GM23248 (cell line): ENCODE measurements at regions not wholly inside any gene's neighbourhood (a gene's known extent, or its start where the extent isn't known, plus 50 kb on each side); places are given as distances from the start of the nearest gene placed in this dataset.

Source experiments
- DNase-seq: peaks from one replicate; pipeline ENCODE4 v3.0.0-alpha.2; 2015
- H2AFZ ChIP-seq: fragments of 200-600 bp; sonication (generic); 2 replicates; pipeline ENCODE4 v1.6.1; 2016; ENCODE audit warnings: antibody characterized with exemption
- H3F3A ChIP-seq: fragments of 200-600 bp; sonication (generic); 2 replicates; pipeline ENCODE4 v1.6.1; 2016; ENCODE audit warnings: mild to moderate bottlenecking, antibody characterized with exemption, mixed run types; ENCODE audit not compliant: insufficient read depth
- H3K27ac ChIP-seq: fragments of 200-600 bp; sonication (generic); 2 replicates; pipeline ENCODE4 v1.5.1; 2016; ENCODE audit warnings: mild to moderate bottlenecking
- H3K27me3 ChIP-seq: fragments of 200-600 bp; sonication (generic); replicated peaks from 2 replicates; pipeline ENCODE4 v1.6.1; 2016; ENCODE audit warnings: mild to moderate bottlenecking; ENCODE audit not compliant: insufficient read depth
- H3K36me3 ChIP-seq: fragments of 200-600 bp; sonication (generic); 2 replicates; pipeline ENCODE4 v1.6.1; 2016; ENCODE audit warnings: low read depth, mild to moderate bottlenecking
- H3K4me1 ChIP-seq: fragments of 200-600 bp; sonication (generic); 2 replicates; pipeline ENCODE4 v1.6.1; 2016; ENCODE audit warnings: mild to moderate bottlenecking; ENCODE audit not compliant: insufficient read depth
- H3K4me2 ChIP-seq: fragments of 200-600 bp; sonication (generic); one replicate; pipeline ENCODE4 v1.6.1; 2016; ENCODE audit warnings: mild to moderate bottlenecking; ENCODE audit not compliant: unreplicated experiment
- H3K4me3 ChIP-seq: fragments of 200-600 bp; sonication (generic); 2 replicates; pipeline ENCODE4 v1.5.1; 2016; ENCODE audit warnings: mild to moderate bottlenecking
- H3K79me2 ChIP-seq: fragments of 200-600 bp; sonication (generic); 2 replicates; pipeline ENCODE4 v1.6.1; 2016; ENCODE audit warnings: mild to moderate bottlenecking; ENCODE audit not compliant: insufficient read depth
- H3K9ac ChIP-seq: fragments of 200-600 bp; sonication (generic); 2 replicates; pipeline ENCODE4 v1.6.1; 2016; ENCODE audit warnings: mild to moderate bottlenecking
- H3K9me2 ChIP-seq: fragments of 200-600 bp; sonication (generic); 2 replicates; pipeline ENCODE4 v1.6.1; 2016; ENCODE audit warnings: mixed run types, mild to moderate bottlenecking, moderate library complexity; ENCODE audit not compliant: insufficient read depth
- H3K9me3 ChIP-seq: fragments of 200-600 bp; sonication (generic); one replicate; pipeline ENCODE4 v1.6.1; 2017; ENCODE audit warnings: low read depth
- H4K20me1 ChIP-seq: fragments of 200-600 bp; sonication (generic); 2 replicates; pipeline ENCODE4 v1.6.0; 2016; ENCODE audit not compliant: insufficient read depth
- EZH2 ChIP-seq: fragments of 200-600 bp; sonication (generic); IDR thresholded peaks from 2 replicates; pipeline ENCODE4 v1.6.1; 2018; ENCODE audit warnings: antibody characterized with exemption, mild to moderate bottlenecking; ENCODE audit not compliant: insufficient read depth, poor library complexity, severe bottlenecking
- EZH2phosphoT487 ChIP-seq: fragments of 200-600 bp; sonication (generic); IDR thresholded peaks from 2 replicates; pipeline ENCODE4 v1.6.1; 2018; ENCODE audit warnings: antibody characterized with exemption, moderate library complexity, mild to moderate bottlenecking, low read depth; ENCODE audit not compliant: insufficient read depth
- WGBS, 2 experiments: methylation state at CpG; one replicate each; pipeline ENCODE4 v1.1.6; 2015 to 2017; ENCODE audit warnings: low lambda C conversion rate in 2 of 2, low coverage in 1 of 2; ENCODE audit errors: missing lambda C conversion rate in 2 of 2; 5-methylcytosine and 5-hydroxymethylcytosine counted together
- in situ Hi-C: fragments of 300-500 bp; cut with MboI; formaldehyde crosslinking; loops from 2 replicates; pipeline ENCODE4 v1.15.0; 2020

GRCh38 chr14:104373055-104373854 is 206.3 kb upstream of the C14orf180 start:
- Histone ChIP-seq H3K27me3 (no peaks in the 10 kb centered on the region), H3K4me3 (no peak overlapping the region), H3K9me3 (no peaks in the 10 kb centered on the region), H3K79me2 (no peaks in the 10 kb centered on the region), H3K4me1 (no peaks in the 10 kb centered on the region), H3K27ac (no peak overlapping the region), H2AFZ (no peak overlapping the region), H3K9me2 (no peaks in the 10 kb centered on the region), H3F3A (no peaks in the 10 kb centered on the region), H4K20me1 (no peaks in the 10 kb centered on the region), H3K36me3 (no peaks in the 10 kb centered on the region), H3K9ac (no peak overlapping the region), H3K4me2 (no peak overlapping the region)
- no peak for TF ChIP-seq EZH2phosphoT487
- no peak for TF ChIP-seq EZH2
- 45 to 59% methylated on average over 26 of the region's 26 CpGs for WGBS, 2 experiments
- no peak for DNase-seq
- in situ Hi-C loops: no loop called here

DNA sequence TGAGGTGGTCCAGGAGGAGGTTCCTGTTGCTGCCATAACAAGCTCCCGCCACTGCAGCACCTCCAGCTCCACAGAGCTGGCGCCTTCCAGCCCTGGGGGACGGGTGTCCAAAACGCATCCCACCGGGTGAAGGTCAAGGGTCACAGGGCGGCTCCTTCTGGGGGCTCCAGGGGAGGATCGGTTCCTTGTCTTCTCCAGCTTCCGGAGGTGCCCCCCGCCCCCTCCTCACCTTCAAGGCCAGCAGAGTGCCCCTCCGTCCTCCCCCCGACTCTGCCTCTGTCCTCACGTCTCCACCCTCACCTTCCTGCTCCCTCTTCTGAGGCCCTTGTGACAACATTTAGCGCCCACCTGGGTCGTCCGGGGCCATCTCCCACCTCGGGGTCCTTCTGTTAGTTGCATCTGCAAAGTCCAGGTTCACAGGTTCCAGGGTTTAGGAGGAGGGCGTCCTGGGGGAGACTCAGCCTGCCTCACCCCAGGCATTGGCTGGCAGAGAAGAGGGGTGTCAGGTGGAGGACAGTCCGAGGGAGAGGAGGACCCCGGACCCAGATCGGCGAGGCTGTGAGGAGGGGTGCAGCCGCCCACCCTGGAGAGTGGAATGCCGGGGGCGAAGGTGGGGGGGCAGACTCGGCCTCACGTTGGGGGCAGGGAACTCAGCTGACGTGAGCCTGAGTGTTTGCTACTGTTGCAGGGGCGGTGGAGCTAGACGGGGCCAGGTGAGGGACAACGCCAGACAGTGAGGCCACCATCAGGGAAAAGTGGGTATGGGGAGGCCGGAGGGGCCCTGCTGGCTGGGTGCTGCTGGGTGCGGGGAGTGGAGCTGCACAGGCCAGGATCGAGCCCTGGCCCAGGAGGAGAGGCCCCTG is 205.5 kb upstream of the C14orf180 start:
- Histone ChIP-seq H4K20me1 (no peaks in the 10 kb centered on the region), H3K27me3 (no peaks in the 10 kb centered on the region)
- WGBS, 2 experiments: 39 to 44% methylated on average over 25 to 33 of the region's 33 CpGs

GRCh38 chr14:104374718-104375080 is 204.9 kb upstream of the C14orf180 start:
- TF ChIP-seq EZH2phosphoT487 (no peak), EZH2 (no peak)
- H3K4me3 ChIP-seq: no peak overlapping the region
- no peak for DNase-seq
- in situ Hi-C loops: no loop called here
- H3K9me2 ChIP-seq: no peaks in the 10 kb centered on the region
- WGBS, 2 experiments: 51 to 54% methylated on average over 3 of the region's 3 CpGs
- no peak overlapping the region for H3K4me2 ChIP-seq
- no peaks in the 10 kb centered on the region for H3K4me1 ChIP-seq
- H3K27ac ChIP-seq: no peak overlapping the region
- H3K9me3 ChIP-seq: no peaks in the 10 kb centered on the region
- H3F3A ChIP-seq: no peaks in the 10 kb centered on the region
- no peaks in the 10 kb centered on the region for H4K20me1 ChIP-seq
- no peaks in the 10 kb centered on the region for H3K27me3 ChIP-seq
- no peaks in the 10 kb centered on the region for H3K36me3 ChIP-seq
- H3K9ac ChIP-seq: no peak overlapping the region
- H2AFZ ChIP-seq: no peak overlapping the region
- H3K79me2 ChIP-seq: no peaks in the 10 kb centered on the region

More for the DNA sequence above, 205.5 kb upstream of the C14orf180 start:
- H3F3A ChIP-seq: no peaks in the 10 kb centered on the region
- H3K4me1 ChIP-seq: no peaks in the 10 kb centered on the region
- in situ Hi-C loops: no loop called here
- no peaks in the 10 kb centered on the region for H3K36me3 ChIP-seq
- no peak for TF ChIP-seq EZH2phosphoT487
- no peak for TF ChIP-seq EZH2
- H3K4me2 ChIP-seq: no peak overlapping the region
- no peak overlapping the region for H3K4me3 ChIP-seq
- no peak overlapping the region for H3K27ac ChIP-seq
- no peaks in the 10 kb centered on the region for H3K79me2 ChIP-seq
- no peaks in the 10 kb centered on the region for H3K9me3 ChIP-seq
- no peaks in the 10 kb centered on the region for H3K9me2 ChIP-seq
- H3K9ac ChIP-seq: no peak overlapping the region
- DNase-seq: no peak
- H2AFZ ChIP-seq: no peak overlapping the region

DNA sequence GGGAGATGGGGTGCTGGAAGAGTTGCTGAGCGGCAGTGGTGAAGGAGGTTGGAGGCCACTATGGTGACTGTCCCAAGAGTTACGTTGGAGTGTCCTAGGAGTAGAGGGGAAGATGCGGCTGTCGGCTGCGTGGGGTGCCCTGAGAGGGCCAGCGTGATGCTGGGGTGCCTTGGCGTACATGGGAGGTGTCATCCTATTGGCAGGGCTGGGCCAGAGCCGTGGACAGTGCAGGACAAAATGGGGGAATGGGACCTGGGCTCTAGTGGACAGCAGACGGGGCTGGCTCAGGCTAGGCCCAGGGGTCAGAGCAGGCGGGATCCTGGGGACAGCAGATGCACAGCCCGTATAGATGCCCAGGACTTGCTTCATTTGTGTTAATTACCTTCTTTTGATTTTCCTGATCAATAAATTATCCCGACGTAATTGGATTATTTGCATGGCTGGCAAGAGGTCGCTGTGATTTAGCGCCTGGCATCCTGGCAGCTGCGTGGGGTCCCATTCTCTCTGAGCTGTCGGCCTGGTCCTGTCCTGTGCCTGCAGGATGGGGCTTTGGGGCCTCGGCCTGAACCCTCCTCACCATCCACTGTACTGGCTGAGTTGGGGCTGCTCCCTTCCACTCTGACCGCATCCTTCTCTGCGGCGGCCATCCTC is 203.9 kb upstream of the C14orf180 start:
- H3K36me3 ChIP-seq: no peaks in the 10 kb centered on the region
- H3K9ac ChIP-seq: no peak overlapping the region
- H3K9me3 ChIP-seq: no peaks in the 10 kb centered on the region
- H3K4me1 ChIP-seq: no peaks in the 10 kb centered on the region
- 68 to 74% methylated on average over 20 to 21 of the region's 21 CpGs for WGBS, 2 experiments
- no peak overlapping the region for H2AFZ ChIP-seq
- TF ChIP-seq EZH2phosphoT487 (no peak), EZH2 (no peak)
- DNase-seq: no peak
- no peaks in the 10 kb centered on the region for H3K9me2 ChIP-seq
- H3K27ac ChIP-seq: no peak overlapping the region
- H3K4me2 ChIP-seq: no peak overlapping the region
- in situ Hi-C loops: no loop called here
- no peaks in the 10 kb centered on the region for H3K27me3 ChIP-seq
- H3K4me3 ChIP-seq: no peak overlapping the region
- H3F3A ChIP-seq: no peaks in the 10 kb centered on the region
- H4K20me1 ChIP-seq: no peaks in the 10 kb centered on the region
- H3K79me2 ChIP-seq: no peaks in the 10 kb centered on the region
